Type B pancreatic cell (in vitro differentiated cells): ENCODE measurements at regions not wholly inside any gene's neighbourhood (a gene's known extent, or its start where the extent isn't known, plus 50 kb on each side); places are given as distances from the start of the nearest gene placed in this dataset.

Experiments
- DNase-seq: peaks from one replicate; pipeline ENCODE4 v3.0.0; 2021; ENCODE audit warnings: mixed read lengths; ENCODE audit not compliant: unreplicated experiment; ENCODE audit errors: extremely low spot score
- H3K27ac Mint-ChIP-seq: 2 replicates; pipeline ENCODE4 v1.8.0; 2021; ENCODE audit warnings: mild to moderate bottlenecking, mixed read lengths
- H3K27me3 Mint-ChIP-seq: 2 replicates; pipeline ENCODE4 v1.8.0; 2021; ENCODE audit warnings: mixed read lengths
- H3K36me3 Mint-ChIP-seq: 2 replicates; pipeline ENCODE4 v1.8.0; 2021; ENCODE audit warnings: mixed read lengths
- H3K4me1 Mint-ChIP-seq: one replicate; pipeline ENCODE4 v1.8.0; 2021; ENCODE audit warnings: mixed read lengths; ENCODE audit not compliant: unreplicated experiment
- H3K4me3 Mint-ChIP-seq: 2 replicates; pipeline ENCODE4 v1.8.0; 2021; ENCODE audit warnings: mild to moderate bottlenecking, mixed read lengths
- H3K9me3 Mint-ChIP-seq: 2 replicates; pipeline ENCODE4 v1.8.0; 2021; ENCODE audit warnings: mixed read lengths
- CTCF ChIP-seq: fragments of 200-600 bp; sonication (generic); conservative IDR thresholded peaks from 2 replicates; pipeline ENCODE4 v1.5.0; 2021; ENCODE audit warnings: antibody characterized with exemption, mild to moderate bottlenecking

- no peak for DNase-seq
- H3K4me3 Mint-ChIP-seq, result no peak overlapping the region
- no peaks in the 10 kb centered on the region for H3K36me3 Mint-ChIP-seq
- peaks cover 24% of the 10 kb centered on the region for H3K27me3 Mint-ChIP-seq
- no peaks in the 10 kb centered on the region for H3K4me1 Mint-ChIP-seq
- no peaks in the 10 kb centered on the region for H3K9me3 Mint-ChIP-seq
- no peak for TF ChIP-seq CTCF
- H3K27ac Mint-ChIP-seq, result no peak overlapping the region
These were observed 50.1 kb upstream of the DHRS4 start for GRCh38 chr14:23903442-23903841.
